ENCODE measurements at regions not wholly inside any gene's neighbourhood (a gene's known extent, or its start where the extent isn't known, plus 50 kb on each side); places are given as distances from the start of the nearest gene placed in this dataset.
"Not testable (repeated sequence)": the region's sequence is repeated elsewhere in the genome, so short reads cannot be mapped to it uniquely, and the experiment has no call there.

DNA sequence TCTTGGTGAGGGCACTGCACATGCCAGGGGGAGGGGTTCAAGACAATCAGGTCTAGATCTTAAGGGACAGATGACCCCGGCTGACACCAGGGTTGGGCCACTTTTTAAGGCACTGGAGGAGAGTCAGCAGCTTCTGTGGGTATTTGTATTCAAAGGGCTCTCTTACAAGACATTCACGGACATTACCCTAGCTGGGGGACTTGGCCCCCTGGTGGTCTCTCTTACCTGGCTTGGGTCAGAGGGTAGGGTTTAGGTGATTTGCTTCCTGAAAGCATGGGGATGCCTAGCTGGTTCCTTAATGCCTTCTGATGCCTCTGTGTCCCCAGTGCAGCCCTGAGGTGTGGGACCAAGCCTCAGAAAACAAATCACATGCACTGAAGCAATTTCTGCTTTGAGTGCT is 354.7 kb downstream of the CDC5L start:
- Mint-ChIP-seq H3K4me3 (no peak overlapping the region), H3K9me3 (no peaks in the 10 kb centered on the region), H3K4me1 (ENCODE audit: low read depth) (no peaks in the 10 kb centered on the region), H3K36me3 (ENCODE audit: insufficient read depth) (no peaks in the 10 kb centered on the region), H3K27me3 (ENCODE audit: low read depth) (no peaks in the 10 kb centered on the region)
- ATAC-seq (no peak), DNase-seq (no peak)

GRCh38 chr6:44742828-44743372 is 355.4 kb downstream of the CDC5L start:
- Mint-ChIP-seq H3K9me3 (no peaks in the 10 kb centered on the region), H3K36me3 (ENCODE audit: insufficient read depth) (no peaks in the 10 kb centered on the region), H3K27me3 (ENCODE audit: low read depth) (no peaks in the 10 kb centered on the region), H3K4me3 (no peak overlapping the region), H3K4me1 (ENCODE audit: low read depth) (no peaks in the 10 kb centered on the region)
- DNase-seq = no peak
- no peak for ATAC-seq

DNA sequence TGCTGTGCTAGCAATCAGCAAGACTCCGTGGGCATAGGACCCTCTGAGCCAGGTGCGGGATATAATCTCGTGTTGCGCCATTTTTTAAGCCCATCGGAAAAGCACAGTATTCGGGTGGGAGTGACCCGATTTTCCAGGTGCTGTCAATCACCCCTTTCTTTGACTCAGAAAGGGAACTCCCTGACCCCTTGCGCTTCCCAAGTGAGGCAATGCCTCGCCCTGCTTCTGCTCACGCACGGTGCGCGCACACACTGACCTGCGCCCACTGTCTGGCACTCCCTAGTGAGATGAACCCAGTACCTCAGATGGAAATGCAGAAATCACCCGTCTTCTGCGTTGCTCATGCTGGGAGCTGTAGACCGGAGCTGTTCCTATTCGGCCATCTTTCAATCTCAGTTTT is 372.6 kb downstream of the CDC5L start:
- not testable (repeated sequence) for H3K4me1 Mint-ChIP-seq (ENCODE audit: low read depth); H3K27me3 Mint-ChIP-seq (ENCODE audit: low read depth); DNase-seq; H3K4me3 Mint-ChIP-seq; H3K36me3 Mint-ChIP-seq (ENCODE audit: insufficient read depth); ATAC-seq
- H3K9me3 Mint-ChIP-seq = peaks cover 34% of the 10 kb centered on the region

DNA sequence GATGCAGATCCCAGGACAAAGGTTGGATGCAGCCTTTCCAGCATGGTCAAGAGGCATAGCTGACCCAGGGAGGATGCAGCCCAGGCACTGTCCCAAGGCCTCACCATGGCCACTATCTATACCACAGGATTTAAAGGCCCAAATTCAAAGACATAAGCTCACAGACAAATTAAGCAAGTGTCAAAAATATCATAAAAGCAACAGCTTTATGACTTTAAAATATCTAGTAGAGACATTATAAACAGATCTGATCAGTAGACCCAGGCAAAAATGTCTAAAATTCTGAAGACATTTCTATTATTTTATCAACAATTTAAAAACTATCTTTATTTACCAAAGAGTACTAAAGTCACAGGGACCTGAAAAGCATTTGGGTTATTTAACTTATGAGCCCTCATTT is 373.5 kb downstream of the CDC5L start:
- DNase-seq = no peak
- Mint-ChIP-seq H3K9me3 (peaks cover 29% of the 10 kb centered on the region), H3K4me3 (no peak overlapping the region), H3K27me3 (ENCODE audit: low read depth) (no peaks in the 10 kb centered on the region), H3K4me1 (ENCODE audit: low read depth) (no peaks in the 10 kb centered on the region), H3K36me3 (ENCODE audit: insufficient read depth) (no peaks in the 10 kb centered on the region)
- ATAC-seq = no peak

GRCh38 chr6:44762496-44762895 is 375.0 kb downstream of the CDC5L start:
- H3K9me3 Mint-ChIP-seq = peaks cover 29% of the 10 kb centered on the region

GRCh38 chr6:44771647-44772415 is 384.3 kb downstream of the CDC5L start:
- ATAC-seq (no peak), DNase-seq (no peak)
- no peak overlapping the region for H3K4me3 Mint-ChIP-seq
- H3K4me1 Mint-ChIP-seq (ENCODE audit: low read depth) = peaks cover 3% of the 10 kb centered on the region
- peaks cover 3% of the 10 kb centered on the region for H3K9me3 Mint-ChIP-seq
- H3K27me3 Mint-ChIP-seq (ENCODE audit: low read depth) = no peaks in the 10 kb centered on the region
- no peaks in the 10 kb centered on the region for H3K36me3 Mint-ChIP-seq (ENCODE audit: insufficient read depth)

More at GRCh38 chr6:44762496-44762895, 375.0 kb downstream of the CDC5L start:
- DNase-seq = no peak
- Mint-ChIP-seq H3K4me1 (ENCODE audit: low read depth) (no peaks in the 10 kb centered on the region), H3K4me3 (no peak overlapping the region), H3K27me3 (ENCODE audit: low read depth) (peaks cover 3% of the 10 kb centered on the region), H3K36me3 (ENCODE audit: insufficient read depth) (no peaks in the 10 kb centered on the region)
- ATAC-seq = no peak

GRCh38 chr6:44772838-44773237 is 385.3 kb downstream of the CDC5L start:
- H3K4me3 Mint-ChIP-seq = no peak overlapping the region
- H3K4me1 Mint-ChIP-seq (ENCODE audit: low read depth) = peaks cover 3% of the 10 kb centered on the region
- DNase-seq (no peak), ATAC-seq (no peak)
- peaks cover 3% of the 10 kb centered on the region for H3K9me3 Mint-ChIP-seq
- no peaks in the 10 kb centered on the region for H3K36me3 Mint-ChIP-seq (ENCODE audit: insufficient read depth)
- no peaks in the 10 kb centered on the region for H3K27me3 Mint-ChIP-seq (ENCODE audit: low read depth)

GRCh38 chr6:44775121-44775520 is 387.6 kb downstream of the CDC5L start:
- H3K27me3 Mint-ChIP-seq (ENCODE audit: low read depth) = no peaks in the 10 kb centered on the region
- no peak overlapping the region for H3K4me3 Mint-ChIP-seq
- H3K9me3 Mint-ChIP-seq = peaks cover 3% of the 10 kb centered on the region
- H3K36me3 Mint-ChIP-seq (ENCODE audit: insufficient read depth) = no peaks in the 10 kb centered on the region
- DNase-seq = no peak
- ATAC-seq = no peak
- H3K4me1 Mint-ChIP-seq (ENCODE audit: low read depth) = peaks cover 3% of the 10 kb centered on the region

- no peak for DNase-seq
- H3K4me3 Mint-ChIP-seq = no peak overlapping the region
- no peak for ATAC-seq
- no peaks in the 10 kb centered on the region for H3K27me3 Mint-ChIP-seq (ENCODE audit: low read depth)
- H3K4me1 Mint-ChIP-seq (ENCODE audit: low read depth) = no peaks in the 10 kb centered on the region
- no peaks in the 10 kb centered on the region for H3K36me3 Mint-ChIP-seq (ENCODE audit: insufficient read depth)
- H3K9me3 Mint-ChIP-seq = peaks cover 3% of the 10 kb centered on the region
These were observed 388.8 kb downstream of the CDC5L start for GRCh38 chr6:44776344-44776743.

DNA sequence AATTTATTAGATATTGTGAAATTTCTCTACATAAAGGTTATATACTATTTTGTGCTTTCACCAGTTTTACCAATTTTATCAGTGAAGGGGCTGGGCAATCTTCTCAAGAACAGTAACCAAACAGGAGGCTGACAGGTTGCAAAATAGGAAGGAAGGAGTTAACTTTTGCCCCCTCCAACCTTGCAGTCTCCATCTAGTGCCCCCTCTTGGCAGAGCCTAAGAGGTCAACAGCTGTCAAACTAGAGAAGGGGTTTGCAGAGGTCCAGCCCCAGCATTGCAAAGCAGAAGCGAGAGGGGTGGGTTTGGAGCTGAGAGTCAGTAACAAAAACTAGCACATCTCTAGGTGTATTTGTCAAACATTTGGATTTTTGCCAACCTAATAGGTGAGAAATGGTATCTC is 391.0 kb downstream of the CDC5L start:
- Mint-ChIP-seq H3K9me3 (peaks cover 3% of the 10 kb centered on the region), H3K27me3 (ENCODE audit: low read depth) (no peaks in the 10 kb centered on the region), H3K4me3 (no peak overlapping the region), H3K36me3 (ENCODE audit: insufficient read depth) (no peaks in the 10 kb centered on the region), H3K4me1 (ENCODE audit: low read depth) (no peaks in the 10 kb centered on the region)
- ATAC-seq (no peak), DNase-seq (no peak)
